Activated CD8-positive, alpha-beta memory T cell treated with anti-CD3 and anti-CD28 coated beads for 4 hours (primary cell): ENCODE measurements at regions not wholly inside any gene's neighbourhood (a gene's known extent, or its start where the extent isn't known, plus 50 kb on each side); places are given as distances from the start of the nearest gene placed in this dataset.

Source experiments
- DNase-seq, 2 donors: peaks; one replicate each; pipeline ENCODE4 v3.0.0-alpha.2; 2020; ENCODE audit warnings: low read depth in 2 of 2

DNA sequence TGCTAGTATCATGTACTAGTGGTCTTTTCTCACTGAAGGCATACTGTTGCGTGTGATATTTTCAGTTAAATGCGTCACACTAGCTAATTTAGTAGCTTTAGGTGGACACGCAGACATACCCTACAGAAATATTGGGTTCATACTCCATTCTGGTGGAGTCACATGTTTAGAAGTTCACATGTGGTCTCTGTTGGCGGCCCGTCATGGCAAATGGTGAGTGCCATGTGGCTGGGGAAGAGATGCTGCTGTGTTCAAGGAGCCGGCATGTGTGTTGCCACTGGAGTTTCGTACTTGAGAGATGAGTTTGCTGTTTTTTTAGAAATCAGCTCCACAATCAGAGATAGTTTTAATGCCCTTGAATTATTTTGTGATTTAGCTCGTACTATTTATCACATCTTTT, 454.6 kb downstream of the PCNX1 start:
- no peak for DNase-seq

DNA sequence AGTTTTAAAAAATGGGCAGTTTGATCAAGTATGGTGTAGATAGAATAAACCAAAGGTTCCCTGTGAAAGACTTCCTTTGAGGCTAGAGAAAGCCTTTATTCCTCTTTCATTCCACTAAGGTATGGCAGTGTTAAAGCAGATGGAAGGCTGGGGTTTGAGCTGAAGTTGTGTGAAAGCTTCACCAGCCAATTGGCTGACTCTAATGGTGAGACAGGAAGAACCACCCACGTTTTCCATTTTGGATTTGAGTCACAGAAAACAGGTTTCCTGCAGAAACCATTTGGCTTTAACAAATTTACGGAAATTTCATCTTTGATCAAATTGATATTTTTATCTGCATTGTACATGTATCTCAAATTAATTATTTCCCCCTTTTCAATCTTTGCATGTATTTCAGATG, 455.0 kb downstream of the PCNX1 start:
- no peak for DNase-seq

DNA sequence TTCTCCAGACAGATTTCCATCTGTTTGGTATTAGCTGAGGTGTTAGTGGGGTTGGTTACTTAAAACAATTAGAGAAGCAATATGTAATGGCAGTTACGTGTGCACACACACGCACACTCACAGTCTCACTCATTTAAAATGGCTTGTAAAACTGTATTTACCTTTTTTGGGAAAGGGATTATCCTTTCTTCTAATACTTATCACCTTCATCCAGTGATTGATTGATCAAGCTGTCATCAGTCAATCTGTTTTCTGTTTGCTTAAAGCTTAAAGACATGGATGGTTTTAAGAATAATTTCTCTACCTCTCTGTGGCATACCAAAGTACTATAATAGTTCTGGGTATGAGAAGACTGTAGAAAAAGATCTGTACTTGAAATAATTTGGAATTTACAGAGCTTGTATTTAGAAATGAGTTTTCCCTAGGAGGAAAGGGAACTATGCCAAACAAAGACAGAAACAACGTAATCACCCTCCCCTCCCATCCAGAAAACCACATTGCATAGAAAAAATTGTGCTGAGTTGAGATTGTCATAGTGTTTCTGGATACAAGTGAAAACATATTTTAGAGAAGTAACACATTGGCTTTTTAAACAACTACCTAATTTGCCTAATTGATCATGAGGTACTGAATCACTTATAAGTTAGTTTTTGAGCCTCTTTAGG, 455.8 kb downstream of the PCNX1 start:
- no peak for DNase-seq

DNA sequence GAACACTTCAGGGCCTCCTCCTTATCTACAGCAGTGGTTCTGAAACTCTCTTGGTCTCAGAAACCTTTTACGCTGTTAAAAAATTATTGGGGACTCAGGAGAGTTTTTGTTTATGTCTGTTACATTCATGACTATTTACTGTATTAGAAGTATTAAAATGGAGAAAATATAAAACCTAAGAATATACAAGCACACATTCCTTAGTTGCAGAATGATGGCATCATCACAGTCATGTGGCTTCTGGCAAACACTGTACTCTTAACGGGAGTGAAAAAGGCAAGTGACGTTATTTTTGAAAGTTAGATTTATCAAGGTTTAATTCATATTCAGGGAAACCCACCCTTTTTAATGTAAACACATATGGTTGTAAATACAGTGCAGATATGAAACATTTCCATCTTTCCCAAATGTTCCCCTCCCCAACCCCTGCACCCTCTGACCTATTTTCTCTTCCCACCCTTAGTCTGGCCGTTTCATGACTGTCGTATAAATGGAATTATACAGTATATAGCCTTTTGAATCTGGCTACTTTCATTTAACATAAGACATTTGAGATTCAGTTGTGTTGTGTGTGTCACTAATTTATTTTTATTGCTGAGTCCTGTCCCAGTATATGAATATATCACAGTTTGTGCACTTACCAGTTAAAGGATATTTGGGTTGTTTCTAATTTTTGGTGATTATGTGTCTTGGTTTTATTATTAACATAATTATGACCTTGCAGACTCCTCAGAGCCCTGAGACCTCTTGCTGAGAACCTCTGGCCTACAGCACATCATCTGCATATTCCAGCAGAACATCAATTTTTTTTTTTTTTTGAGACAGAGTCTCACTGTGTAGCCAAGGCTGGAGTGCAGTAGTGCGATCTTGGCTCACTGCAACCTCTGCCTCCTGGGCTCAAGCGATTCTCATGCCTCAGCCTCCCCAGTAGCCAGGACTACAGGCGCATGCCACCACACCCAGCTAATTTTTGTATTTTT, 457.0 kb downstream of the PCNX1 start:
- no peak for DNase-seq

GRCh38 chr14:71365361-71365760, 458.1 kb downstream of the PCNX1 start:
- DNase-seq = no peak

- DNase-seq = no peak
These were observed 459.6 kb downstream of the PCNX1 start for GRCh38 chr14:71366861-71367260.

- DNase-seq = no peak
These were observed 464.6 kb downstream of the PCNX1 start for GRCh38 chr14:71371711-71372396.

GRCh38 chr14:71372411-71372838, 465.2 kb downstream of the PCNX1 start:
- no peak for DNase-seq

GRCh38 chr14:71373773-71374172, 466.5 kb downstream of the PCNX1 start:
- no peak for DNase-seq

DNA sequence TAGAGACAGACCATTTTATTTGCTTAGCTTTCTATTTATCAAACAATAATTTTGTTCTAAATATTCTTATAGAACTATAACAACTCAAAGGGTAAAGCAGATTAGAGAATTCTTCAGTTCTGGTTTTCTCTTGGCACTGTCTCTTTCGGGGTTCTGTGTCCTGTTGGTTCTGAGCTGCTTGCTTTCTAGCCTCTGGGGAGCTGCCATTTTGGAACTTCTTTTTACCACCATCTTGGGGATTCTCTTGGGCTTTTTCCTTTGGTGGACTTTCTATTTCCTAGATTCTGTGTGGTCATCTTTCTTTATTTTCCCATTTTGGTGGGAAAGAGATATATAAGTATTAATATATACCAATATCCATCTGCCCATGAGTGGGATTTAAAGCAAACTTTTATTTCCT, 467.7 kb downstream of the PCNX1 start:
- DNase-seq = no peak

DNA sequence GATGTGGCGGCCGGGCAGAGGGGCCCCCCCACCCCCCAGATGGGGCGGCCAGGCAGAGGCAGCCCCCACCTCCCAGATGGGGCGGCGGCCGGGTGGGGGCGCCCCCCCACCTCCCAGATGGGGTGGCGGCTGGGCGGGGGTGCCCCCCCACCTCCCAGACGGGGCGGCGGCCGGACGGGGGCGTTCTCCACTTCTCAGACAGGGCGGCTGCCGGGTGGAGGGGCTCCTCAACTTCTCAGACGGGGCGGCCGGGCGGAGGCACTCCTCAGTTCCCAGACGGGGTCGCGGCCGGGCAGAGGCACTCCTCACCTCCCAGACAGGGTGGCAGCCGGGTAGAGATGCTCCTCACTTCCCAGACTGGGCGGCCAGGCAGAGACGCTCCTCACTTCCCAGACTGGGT, 469.8 kb downstream of the PCNX1 start:
- no peak for DNase-seq

DNA sequence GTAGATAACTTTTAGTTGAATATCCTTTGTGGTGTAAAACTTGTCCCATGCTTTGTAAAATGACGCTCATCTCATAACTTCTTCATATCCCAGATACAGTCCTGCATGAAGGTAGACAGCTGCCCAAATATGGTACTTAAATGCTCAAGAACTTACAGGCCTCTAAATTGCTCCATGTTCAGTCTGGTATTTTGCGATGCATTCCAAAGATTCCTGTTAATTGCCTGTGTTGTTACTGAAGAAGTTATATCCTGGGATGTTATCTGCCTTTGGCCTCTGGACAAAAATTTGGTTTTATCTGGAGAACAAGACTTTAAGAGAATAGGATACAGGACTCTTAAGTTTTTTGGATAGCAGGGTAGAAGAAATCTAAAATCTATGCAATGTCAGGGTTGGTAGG, 473.0 kb downstream of the PCNX1 start:
- DNase-seq = no peak

GRCh38 chr14:71381814-71382213, 474.6 kb downstream of the PCNX1 start:
- DNase-seq = no peak

GRCh38 chr14:71382315-71382714, 475.1 kb downstream of the PCNX1 start:
- no peak for DNase-seq

DNA sequence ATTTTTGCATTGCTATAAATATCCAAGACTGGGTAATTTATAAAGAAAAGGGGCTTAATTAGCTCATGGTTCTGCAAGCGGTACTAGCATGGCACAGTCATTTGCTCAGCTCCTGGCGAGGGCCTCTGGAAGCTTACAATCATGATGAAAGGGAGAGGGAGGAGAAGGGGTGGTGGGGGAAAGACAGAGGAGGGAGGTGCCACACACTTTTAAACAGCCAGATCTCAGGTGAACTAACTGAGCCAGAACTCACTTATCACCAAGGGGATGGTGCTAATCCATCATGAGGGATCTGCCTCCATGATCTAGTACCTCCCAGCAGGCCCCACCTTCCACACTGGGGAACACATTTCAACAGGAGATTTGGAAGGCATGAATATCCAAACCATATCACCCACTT, 476.3 kb downstream of the PCNX1 start:
- no peak for DNase-seq

GRCh38 chr14:71384007-71384845, 477.0 kb downstream of the PCNX1 start:
- no peak for DNase-seq

- no peak for DNase-seq
These were observed 480.5 kb downstream of the PCNX1 start for GRCh38 chr14:71387753-71388152.

DNA sequence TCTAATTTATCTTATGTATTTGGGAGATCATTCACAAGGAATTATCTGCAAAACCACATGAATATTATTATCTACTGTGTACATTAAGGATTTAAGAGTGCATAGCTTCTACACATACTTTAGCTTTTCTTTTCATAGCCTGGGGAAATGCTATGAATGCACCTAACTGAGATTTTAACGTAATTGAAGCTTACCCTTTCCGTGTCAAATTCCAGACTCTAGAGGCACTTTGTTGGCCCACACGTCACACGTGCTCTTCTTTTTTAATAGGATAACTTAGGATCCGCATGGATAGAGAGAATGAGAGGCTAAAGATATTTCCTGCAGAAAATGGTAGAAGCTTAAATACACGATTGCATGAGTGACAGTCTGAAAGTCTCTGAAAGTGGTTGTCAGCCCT, 481.1 kb downstream of the PCNX1 start:
- no peak for DNase-seq

- no peak for DNase-seq
These were observed 481.6 kb downstream of the PCNX1 start for GRCh38 chr14:71388862-71389261.

DNA sequence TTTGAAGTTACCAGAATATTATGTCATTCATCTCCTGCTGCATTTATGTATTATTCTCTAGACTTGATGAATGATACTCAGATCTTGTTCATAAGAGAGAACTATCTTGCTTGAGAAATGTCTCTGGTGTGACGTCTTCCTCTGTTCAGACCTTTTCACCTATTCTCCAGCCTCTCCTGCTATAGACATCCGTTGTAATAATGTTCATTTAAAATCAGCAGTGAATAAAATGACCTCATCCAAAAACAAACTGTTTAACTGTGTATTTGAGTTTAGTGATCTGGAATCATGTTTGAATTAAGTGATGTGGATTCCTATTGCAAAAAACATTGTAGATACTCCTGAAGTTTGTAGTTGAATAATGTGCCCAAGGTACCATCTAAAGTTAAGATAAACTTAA, 487.1 kb downstream of the PCNX1 start:
- DNase-seq = no peak

DNA sequence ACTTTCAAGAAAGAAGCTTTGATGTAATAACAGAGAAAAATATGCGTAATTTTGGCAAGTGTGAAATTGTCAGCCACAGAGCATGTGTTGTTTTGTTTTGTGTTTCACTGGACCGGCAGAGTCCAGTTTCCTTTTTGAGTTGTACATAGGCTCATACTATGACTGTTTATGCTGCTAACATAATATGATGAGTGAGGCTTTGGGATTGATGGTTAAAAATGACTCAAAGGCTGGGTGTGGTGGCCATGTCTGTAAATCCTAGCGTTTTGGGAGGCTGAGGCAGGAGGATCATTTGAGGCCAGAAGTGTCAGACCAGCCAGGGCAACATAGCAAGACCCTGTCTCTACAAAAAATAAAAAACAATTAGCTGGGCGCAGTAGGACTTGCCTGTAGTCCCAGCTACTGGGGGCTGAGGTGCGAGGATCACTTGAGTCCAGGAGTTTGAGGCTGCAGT, 487.9 kb downstream of the PCNX1 start:
- no peak for DNase-seq

DNA sequence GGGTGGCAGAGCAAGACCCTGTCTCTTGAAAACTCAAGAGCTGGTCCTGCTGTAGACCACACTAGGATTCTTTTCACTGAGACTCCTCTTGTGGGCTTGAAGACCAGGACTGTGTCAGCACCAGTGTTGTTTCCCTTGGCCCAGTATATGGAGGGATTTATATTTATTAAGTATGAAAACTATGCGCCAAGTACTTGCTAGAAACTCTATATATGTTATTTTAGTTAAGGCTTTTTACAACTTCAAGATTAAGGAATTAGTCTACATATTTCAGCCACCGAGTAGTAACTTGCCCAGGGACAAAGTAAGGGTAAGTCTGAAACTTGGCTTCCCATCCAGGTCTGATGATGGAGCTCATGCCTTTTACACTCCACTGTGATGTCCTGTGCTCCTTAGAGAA, 488.4 kb downstream of the PCNX1 start:
- no peak for DNase-seq
